HCT116 (cell line): ENCODE measurements at regions not wholly inside any gene's neighbourhood (a gene's known extent, or its start where the extent isn't known, plus 50 kb on each side); places are given as distances from the start of the nearest gene placed in this dataset.

Experiments used
- TCF7L2 ChIP-seq: IDR thresholded peaks from 2 replicates; pipeline ENCODE4 v1.7.0; 2011; ENCODE audit warnings: borderline replicate concordance, inconsistent platforms; ENCODE audit not compliant: insufficient read depth, insufficient read length; ENCODE audit errors: extremely low read depth
- TF ChIP-seq, protein P1 (sequence below), 3 experiments: fragments of 200-600 bp in 1 of 3; sonication (generic) in 1 of 3; IDR thresholded peaks in 2 of 3; conservative IDR thresholded peaks in 1 of 3; 2 replicates each; pipeline ENCODE4 v1.5.1; 2012 to 2017; ENCODE audit warnings: low read depth in 2 of 3, low read length in 2 of 3, antibody characterized with exemption in 1 of 3, borderline replicate concordance in 1 of 3, control low read depth in 1 of 3, mild to moderate bottlenecking in 1 of 3, mixed read lengths in 1 of 3, mixed run types in 1 of 3, moderate library complexity in 1 of 3; ENCODE audit not compliant: insufficient read depth in 1 of 3

DNA sequence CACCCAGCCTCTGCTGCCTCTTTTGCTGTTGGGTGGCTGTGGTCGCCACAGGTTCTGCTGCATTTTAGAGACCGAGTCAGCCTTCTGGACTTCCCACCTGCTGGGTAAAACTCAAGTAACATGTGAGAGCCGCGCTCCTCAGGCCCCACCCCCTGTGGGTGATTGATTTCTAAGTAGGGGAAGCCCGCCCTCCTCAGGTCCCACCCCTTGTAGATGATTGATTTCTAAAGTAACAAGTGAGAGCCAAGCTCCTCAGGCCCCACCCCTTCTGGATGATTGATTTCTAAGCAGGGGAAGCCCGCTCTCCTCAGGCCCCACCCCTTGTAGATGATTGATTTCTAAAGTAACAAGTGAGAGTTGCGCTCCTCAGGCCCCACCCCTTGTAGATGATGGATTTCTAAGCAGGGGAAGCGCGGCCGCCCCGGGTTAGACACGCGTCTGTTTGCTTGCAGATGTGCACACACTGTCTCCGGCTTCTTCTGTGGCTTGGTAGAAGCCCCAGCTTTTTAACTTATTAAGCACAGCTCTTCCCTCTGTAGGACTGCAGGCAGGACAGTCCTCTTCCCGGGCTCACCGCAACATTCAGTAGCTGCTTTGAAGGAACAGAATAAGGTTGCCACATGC, 83.4 kb downstream of the FAM43A start:
- TF ChIP-seq, protein P1, sequence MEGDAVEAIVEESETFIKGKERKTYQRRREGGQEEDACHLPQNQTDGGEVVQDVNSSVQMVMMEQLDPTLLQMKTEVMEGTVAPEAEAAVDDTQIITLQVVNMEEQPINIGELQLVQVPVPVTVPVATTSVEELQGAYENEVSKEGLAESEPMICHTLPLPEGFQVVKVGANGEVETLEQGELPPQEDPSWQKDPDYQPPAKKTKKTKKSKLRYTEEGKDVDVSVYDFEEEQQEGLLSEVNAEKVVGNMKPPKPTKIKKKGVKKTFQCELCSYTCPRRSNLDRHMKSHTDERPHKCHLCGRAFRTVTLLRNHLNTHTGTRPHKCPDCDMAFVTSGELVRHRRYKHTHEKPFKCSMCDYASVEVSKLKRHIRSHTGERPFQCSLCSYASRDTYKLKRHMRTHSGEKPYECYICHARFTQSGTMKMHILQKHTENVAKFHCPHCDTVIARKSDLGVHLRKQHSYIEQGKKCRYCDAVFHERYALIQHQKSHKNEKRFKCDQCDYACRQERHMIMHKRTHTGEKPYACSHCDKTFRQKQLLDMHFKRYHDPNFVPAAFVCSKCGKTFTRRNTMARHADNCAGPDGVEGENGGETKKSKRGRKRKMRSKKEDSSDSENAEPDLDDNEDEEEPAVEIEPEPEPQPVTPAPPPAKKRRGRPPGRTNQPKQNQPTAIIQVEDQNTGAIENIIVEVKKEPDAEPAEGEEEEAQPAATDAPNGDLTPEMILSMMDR (IDR thresholded peaks at IDR 0.05 in 2 of 3, conservative IDR thresholded peaks at IDR 0.05 in 1 of 3; ENCODE audit: borderline replicate concordance in 1 of 3, insufficient read depth in 1 of 3, low read depth in 2 of 3, low read length in 2 of 3) = no peak
- peak; percentile 9 for TF ChIP-seq TCF7L2
